DND-41 (cell line): ENCODE measurements at regions not wholly inside any gene's neighbourhood (a gene's known extent, or its start where the extent isn't known, plus 50 kb on each side); places are given as distances from the start of the nearest gene placed in this dataset.

Source experiments
- ATAC-seq: fragments of 200-7000 bp; cut with Tn5 transposase; 3 replicates; pipeline ENCODE4 v1.9.1; 2021; ENCODE audit warnings: low read depth; ENCODE audit not compliant: insufficient read depth
- DNase-seq: peaks from one replicate; pipeline ENCODE4 v3.0.0-alpha.2; 2020
- H2AFZ ChIP-seq: 2 replicates; pipeline ENCODE4 v1.6.0; 2012; ENCODE audit warnings: low read depth, low read length
- H3K27ac ChIP-seq: 2 replicates; pipeline ENCODE4 v1.5.1; 2012; ENCODE audit warnings: low read length, inconsistent platforms
- H3K27me3 ChIP-seq: fragments of 200-600 bp; sonication (generic); 2 replicates; pipeline ENCODE4 v1.6.0; 2012; ENCODE audit warnings: low read length, mild to moderate bottlenecking, inconsistent platforms; ENCODE audit not compliant: insufficient read depth, poor library complexity
- H3K36me3 ChIP-seq: 2 replicates; pipeline ENCODE4 v1.5.1; 2012; ENCODE audit warnings: low read length, inconsistent platforms; ENCODE audit not compliant: insufficient read depth
- H3K4me1 ChIP-seq: 2 replicates; pipeline ENCODE4 v1.5.1; 2012; ENCODE audit warnings: mild to moderate bottlenecking, low read length; ENCODE audit not compliant: insufficient read depth
- H3K4me2 ChIP-seq: 2 replicates; pipeline ENCODE4 v1.6.0; 2012; ENCODE audit warnings: mild to moderate bottlenecking, moderate library complexity, low read length, inconsistent platforms; ENCODE audit not compliant: insufficient read depth
- H3K4me3 ChIP-seq, 2 experiments: fragments of 200-600 bp in 1 of 2; shearing (Covaris generic) in 1 of 2; 2 replicates each; pipeline ENCODE4 v1.5.1; 2012 to 2016; ENCODE audit warnings: inconsistent platforms in 2 of 2, low read length in 2 of 2, mild to moderate bottlenecking in 2 of 2, low read depth in 1 of 2, moderate library complexity in 1 of 2
- H3K79me2 ChIP-seq: 2 replicates; pipeline ENCODE4 v1.6.0; 2012; ENCODE audit warnings: low read length, inconsistent platforms; ENCODE audit not compliant: insufficient read depth
- H3K9ac ChIP-seq: 2 replicates; pipeline ENCODE4 v1.6.0; 2012; ENCODE audit warnings: low read depth, mild to moderate bottlenecking, inconsistent platforms, low read length, moderate library complexity
- H3K9me3 ChIP-seq: 2 replicates; pipeline ENCODE4 v1.5.1; 2012; ENCODE audit warnings: low read length, moderate library complexity, mild to moderate bottlenecking, inconsistent platforms; ENCODE audit not compliant: insufficient read depth, severe bottlenecking
- H4K20me1 ChIP-seq: 2 replicates; pipeline ENCODE4 v1.6.0; 2012; ENCODE audit warnings: low read length; ENCODE audit not compliant: insufficient read depth
- EZH2 ChIP-seq: IDR thresholded peaks from 3 replicates; pipeline ENCODE4 v1.6.1; 2012; ENCODE audit warnings: borderline replicate concordance, low read depth, mild to moderate bottlenecking, moderate library complexity, low read length, inconsistent platforms; ENCODE audit not compliant: severe bottlenecking
- TF ChIP-seq, protein P1 (sequence below): IDR thresholded peaks from 2 replicates; pipeline ENCODE4 v1.5.1; 2012; ENCODE audit warnings: borderline replicate concordance, low read length, moderate library complexity, mild to moderate bottlenecking; ENCODE audit not compliant: poor library complexity, severe bottlenecking; ENCODE audit errors: extremely low read depth

DNA sequence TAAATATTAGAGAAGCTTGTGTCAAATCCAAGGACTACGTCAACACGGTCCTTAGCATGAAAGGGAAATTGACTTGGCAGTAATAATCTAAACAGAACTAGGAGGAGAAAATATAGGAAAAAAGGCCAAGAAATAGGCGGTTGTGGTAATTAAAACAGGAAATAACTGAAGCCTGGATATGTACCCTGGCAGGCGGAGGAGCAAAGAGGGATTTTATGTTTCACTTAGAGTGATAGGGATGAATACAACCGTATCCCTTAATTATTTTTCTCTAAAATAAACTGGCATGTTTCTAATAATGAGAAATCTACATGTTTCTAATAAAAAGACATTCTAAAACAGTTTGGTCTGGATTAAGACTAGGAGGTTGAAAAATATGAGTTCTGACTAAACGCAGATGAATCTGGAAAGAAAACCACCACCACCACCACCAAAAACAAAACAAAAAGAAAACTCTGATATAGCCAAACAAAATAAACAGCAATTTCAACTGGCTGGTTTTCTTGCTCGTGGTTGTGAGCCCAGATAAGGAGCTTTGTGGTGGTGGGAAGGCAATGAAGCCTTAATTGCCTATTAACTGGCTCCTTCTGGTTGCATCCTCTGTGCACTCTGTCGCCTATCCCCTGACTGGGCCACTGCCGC, 334.2 kb upstream of the SNX7 start:
- no peaks in the 10 kb centered on the region for H4K20me1 ChIP-seq
- 0 out of 2 replicates have a peak overlapping the region, but pooled peaks have one; percentile 1 for H3K4me2 ChIP-seq
- peak; percentile 47 for DNase-seq
- no peak overlapping the region; the same call in 1 of the 2 replicates for H3K9ac ChIP-seq
- no peaks in the 10 kb centered on the region for H3K79me2 ChIP-seq
- H2AFZ ChIP-seq = peak overlapping the region; percentile 10; the same call in 1 of the 2 replicates
- peak; percentile 31; the same call in 2 of the 3 replicates for ATAC-seq
- H3K4me3 ChIP-seq = no peak overlapping the region
- no peaks in the 10 kb centered on the region for H3K36me3 ChIP-seq
- no peak for TF ChIP-seq EZH2
- TF ChIP-seq, protein P1, sequence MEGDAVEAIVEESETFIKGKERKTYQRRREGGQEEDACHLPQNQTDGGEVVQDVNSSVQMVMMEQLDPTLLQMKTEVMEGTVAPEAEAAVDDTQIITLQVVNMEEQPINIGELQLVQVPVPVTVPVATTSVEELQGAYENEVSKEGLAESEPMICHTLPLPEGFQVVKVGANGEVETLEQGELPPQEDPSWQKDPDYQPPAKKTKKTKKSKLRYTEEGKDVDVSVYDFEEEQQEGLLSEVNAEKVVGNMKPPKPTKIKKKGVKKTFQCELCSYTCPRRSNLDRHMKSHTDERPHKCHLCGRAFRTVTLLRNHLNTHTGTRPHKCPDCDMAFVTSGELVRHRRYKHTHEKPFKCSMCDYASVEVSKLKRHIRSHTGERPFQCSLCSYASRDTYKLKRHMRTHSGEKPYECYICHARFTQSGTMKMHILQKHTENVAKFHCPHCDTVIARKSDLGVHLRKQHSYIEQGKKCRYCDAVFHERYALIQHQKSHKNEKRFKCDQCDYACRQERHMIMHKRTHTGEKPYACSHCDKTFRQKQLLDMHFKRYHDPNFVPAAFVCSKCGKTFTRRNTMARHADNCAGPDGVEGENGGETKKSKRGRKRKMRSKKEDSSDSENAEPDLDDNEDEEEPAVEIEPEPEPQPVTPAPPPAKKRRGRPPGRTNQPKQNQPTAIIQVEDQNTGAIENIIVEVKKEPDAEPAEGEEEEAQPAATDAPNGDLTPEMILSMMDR = no peak
- no peaks in the 10 kb centered on the region for H3K27me3 ChIP-seq
- no peaks in the 10 kb centered on the region for H3K9me3 ChIP-seq
- H3K4me1 ChIP-seq = peaks cover 69% of the 10 kb centered on the region
- H3K27ac ChIP-seq = peak overlapping the region; percentile 71

GRCh38 chr1:98325646-98326440, 335.7 kb upstream of the SNX7 start:
- Histone ChIP-seq H3K9me3 (no peaks in the 10 kb centered on the region), H3K4me3 (no peak overlapping the region), H3K9ac (no peak overlapping the region), H2AFZ (no peak overlapping the region), H3K27me3 (no peaks in the 10 kb centered on the region), H3K36me3 (no peaks in the 10 kb centered on the region), H3K27ac (peak overlapping the region; percentile 97), H3K4me2 (no peak overlapping the region), H3K79me2 (no peaks in the 10 kb centered on the region), H3K4me1 (peaks cover 77% of the 10 kb centered on the region), H4K20me1 (no peaks in the 10 kb centered on the region)
- no peak for ATAC-seq
- DNase-seq = peak; percentile 37
- TF ChIP-seq EZH2 = no peak
- TF ChIP-seq, protein P1 = no peak

GRCh38 chr1:98323906-98324358, 337.6 kb upstream of the SNX7 start:
- peak overlapping the region; percentile 52 for H3K9ac ChIP-seq

More at GRCh38 chr1:98323906-98324358, 337.6 kb upstream of the SNX7 start:
- H3K4me3 ChIP-seq = peak overlapping the region in 1 of 2 experiments; percentile 32; a peak in 1 of 4 replicates
- TF ChIP-seq EZH2 = no peak
- TF ChIP-seq, protein P1 = no peak
- H3K27me3 ChIP-seq = no peaks in the 10 kb centered on the region
- H3K36me3 ChIP-seq = no peaks in the 10 kb centered on the region
- peak overlapping the region; percentile 58 for H2AFZ ChIP-seq
- H3K9me3 ChIP-seq = no peaks in the 10 kb centered on the region
- H4K20me1 ChIP-seq = no peaks in the 10 kb centered on the region
- no peaks in the 10 kb centered on the region for H3K79me2 ChIP-seq
- peak overlapping the region; percentile 58 for H3K4me2 ChIP-seq
- DNase-seq (peak; percentile 85), ATAC-seq (peak; percentile 90)
- H3K4me1 ChIP-seq = peaks cover 73% of the 10 kb centered on the region
- H3K27ac ChIP-seq = peak overlapping the region; percentile 97
